A172 (cell line): ENCODE measurements at regions not wholly inside any gene's neighbourhood (a gene's known extent, or its start where the extent isn't known, plus 50 kb on each side); places are given as distances from the start of the nearest gene placed in this dataset.
A peak's percentile ranks its signal among the peaks of the same experiment; 100 is the strongest.

Experiments
- DNase-seq: peaks from one replicate; pipeline ENCODE4 v3.0.0-alpha.2; 2015; ENCODE audit warnings: low spot score

DNA sequence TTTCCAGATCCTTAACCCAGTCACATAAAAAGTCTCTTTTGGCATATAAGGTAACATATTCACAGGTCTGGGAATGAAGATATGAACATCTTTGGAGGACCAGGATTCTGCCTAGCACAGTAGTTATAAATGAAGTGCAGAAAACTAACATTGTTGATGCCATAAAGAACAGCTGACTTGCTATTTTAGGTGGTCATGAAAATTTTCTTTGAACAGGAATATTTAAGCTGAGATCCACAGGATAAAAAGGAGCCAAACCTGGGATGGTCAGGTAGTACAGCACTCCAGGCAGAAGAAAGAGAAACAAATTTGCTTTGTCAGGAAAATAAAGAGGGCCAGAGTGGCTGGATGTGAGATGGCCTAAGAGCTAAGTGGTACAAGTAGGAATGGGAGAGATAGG lies 80.0 kb downstream of the CENPW start:
- no peak for DNase-seq

DNA sequence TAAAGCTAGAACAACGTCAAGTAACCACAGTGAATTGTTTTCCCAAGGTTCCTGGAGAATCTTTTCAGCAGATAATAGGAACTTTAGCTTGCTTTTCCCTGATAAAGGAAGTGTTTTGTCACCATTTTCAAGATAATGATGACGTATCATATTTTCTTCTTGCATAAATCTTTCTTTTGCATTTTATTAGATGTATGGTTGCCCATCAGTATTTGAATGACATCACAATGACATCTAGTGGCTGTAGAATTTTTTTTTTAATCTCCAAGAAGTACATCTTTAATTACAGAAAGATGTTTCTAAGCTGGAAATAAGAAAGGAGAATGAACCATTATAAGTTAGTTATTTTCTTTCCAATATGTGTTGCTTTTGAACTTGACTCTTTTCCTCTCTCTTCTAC lies 83.0 kb downstream of the CENPW start:
- DNase-seq, result no peak

DNA sequence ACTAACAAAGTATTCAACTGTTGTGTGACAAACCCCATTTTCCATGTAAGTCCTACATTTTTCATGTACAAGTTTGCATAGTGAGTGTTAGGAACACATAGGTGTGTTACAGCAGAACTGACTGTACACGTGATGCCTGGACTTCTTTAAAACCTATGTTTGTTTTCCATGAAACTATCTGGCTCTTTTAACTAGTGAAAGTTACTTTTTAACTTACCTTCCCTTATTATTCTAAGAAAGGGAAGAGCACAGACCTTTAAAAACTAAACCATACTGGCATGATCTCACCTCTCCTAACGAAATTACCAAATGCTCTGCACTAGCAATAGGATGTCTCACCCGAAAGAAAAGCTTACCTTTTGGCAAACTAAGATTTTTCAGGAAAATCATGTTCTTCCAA lies 87.8 kb downstream of the CENPW start:
- no peak for DNase-seq

DNA sequence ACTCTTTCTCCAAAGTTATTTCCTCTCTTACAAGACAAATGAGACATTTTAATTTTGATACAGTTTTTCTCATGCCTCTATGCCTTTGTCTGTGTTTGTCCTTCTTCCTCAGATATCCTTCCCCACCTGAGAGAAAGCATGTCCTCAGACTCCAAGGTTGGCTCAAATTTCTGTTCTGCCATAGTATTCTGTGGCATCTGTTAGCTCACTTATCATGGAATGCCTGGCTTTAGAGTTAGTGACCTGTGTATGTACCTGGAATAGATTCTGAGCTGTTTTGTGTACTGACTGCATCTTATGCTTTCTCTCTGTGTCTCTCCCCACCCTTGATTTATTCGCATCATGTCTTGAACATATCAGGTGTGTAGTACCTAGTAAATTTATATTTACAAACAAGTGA lies 90.0 kb downstream of the CENPW start:
- no peak for DNase-seq

DNA sequence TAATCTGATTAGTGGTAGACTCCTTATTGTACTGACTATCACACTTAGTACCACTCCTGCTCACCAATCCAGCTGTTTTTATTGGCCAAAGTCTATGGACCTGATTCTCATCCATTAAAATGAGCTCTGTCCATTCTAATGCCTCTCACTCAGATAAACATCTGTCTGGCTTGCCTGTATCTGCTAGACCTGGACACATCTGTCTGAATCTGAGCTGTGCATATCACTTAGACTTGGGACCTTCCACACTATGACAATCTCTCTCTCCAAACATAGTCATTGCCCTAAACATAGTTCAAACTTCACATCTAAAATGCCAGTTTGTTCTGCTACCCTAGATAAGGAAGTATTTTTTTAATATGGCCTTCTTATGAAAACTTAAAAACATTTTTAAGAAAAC lies 92.6 kb downstream of the CENPW start:
- DNase-seq, result no peak

DNA sequence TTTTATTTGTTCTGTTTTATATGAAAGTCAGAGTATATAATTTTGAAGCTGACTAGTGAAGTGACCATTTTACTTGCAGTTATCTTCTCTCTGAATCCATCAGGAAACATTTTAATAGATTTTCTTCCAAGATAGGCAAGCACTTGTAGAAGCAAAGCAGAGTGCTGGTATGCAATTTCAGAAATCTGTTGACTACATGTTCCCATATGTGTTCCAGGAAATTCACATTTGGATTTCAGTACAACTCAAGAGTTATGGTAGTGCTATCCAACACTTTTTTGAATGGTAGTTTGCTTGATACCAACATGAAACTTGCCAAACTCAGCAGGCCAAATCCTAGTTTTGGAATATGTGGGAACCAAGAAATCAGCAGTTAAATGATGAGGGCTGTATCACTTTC lies 94.0 kb downstream of the CENPW start:
- DNase-seq, result no peak

DNA sequence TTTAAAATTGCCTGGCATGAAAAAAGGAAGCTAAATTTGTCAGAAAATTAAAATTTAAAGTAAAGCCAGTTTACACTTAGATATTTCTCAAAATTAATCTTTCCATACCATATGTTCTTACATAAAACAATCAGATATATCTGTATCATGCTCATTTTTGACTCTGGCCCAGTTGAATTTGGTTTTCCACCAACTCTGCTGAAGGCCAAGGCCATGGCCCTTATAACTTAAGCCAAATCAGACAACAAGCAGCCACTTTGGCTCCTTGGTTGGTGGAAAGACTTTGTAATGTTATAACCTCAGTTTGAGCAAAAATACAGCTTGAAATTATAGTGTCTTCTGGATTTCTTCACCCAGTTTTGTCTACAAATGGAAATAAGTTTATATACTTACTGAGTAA lies 97.3 kb downstream of the CENPW start:
- DNase-seq, result no peak

DNA sequence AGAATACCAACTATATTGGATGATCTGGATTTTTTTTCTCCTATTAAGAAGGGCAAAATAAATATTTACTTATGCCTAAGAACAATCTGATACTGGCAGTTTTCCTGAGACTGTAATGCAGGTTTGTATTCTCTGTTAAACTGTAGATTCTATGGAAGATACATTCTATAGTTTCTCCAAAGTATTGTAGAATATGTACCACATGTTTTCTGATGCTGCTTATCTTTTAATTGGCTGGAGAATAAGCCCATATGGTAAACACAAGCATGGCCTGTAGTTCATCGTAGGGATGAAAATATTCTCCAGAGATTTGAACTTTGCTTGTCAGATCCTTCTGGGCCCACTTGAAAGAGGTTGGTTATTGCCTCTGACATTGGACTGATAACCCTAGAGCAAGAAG lies 99.1 kb downstream of the CENPW start:
- no peak for DNase-seq

DNA sequence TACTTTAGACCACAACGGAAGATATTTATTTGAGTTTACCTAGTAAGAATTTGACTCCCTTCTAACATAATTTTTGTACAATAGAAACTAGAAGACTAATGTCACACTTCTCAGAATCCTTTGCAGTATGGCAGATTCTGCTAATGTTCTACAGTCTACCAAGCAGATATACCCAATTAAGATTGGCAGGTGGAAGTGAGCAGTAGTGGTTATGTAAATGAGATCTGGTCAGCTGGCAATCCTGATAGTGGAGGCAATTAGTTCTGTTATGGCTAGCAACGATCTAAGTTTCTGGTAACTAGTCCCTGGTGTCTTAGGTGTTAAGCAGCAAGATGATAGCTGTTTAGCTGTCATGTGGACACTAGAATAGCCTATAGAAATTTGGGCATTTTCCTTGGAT lies 101.0 kb downstream of the CENPW start:
- no peak for DNase-seq

DNA sequence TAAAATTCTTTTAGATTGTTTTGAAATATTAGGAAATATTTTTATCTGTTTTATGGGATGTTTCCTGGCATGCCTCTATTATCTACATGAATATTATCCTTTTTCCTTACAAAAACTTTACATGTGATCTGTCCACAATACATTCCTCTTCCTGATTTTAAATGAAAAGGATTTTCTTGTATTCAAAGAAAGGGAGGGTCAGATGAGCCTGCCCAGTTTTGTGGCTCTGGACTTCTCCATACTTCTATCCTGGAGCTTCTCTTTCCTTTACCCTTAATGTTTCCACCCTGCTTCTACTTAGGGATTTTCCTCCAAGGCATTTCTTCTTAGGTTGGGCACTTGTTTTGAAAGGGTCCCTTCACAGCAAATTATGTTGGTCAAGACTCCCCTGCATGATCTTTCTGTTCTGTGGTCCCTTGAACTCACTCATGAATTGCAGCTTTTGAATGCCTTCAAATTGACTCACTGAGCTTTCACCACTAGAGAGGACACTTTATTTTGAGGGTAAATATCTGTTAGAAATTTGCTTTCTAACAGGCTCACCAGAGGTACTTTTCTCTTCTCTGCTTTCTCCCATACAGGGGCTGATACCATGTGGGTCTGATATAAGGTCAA lies 104.9 kb downstream of the CENPW start:
- DNase-seq, result no peak

DNA sequence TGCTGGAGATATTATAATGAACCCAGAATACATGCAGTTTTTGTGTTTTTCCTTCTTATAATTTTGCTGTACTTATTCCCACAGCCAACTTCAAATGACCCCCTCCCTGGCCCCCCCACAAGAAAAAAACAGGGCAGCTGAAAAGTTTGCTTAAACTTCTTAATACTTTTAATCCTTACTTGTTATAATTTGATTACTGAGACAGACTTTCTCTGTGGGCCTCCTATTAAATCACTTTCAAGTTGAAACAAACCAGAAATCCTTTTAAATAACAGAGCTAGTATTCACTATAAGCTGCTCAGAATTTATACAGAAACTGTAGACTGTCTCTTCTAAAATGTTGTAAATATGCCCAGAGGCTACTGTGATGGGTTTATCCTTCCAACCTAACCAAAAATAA lies 106.3 kb downstream of the CENPW start:
- DNase-seq, result no peak

DNA sequence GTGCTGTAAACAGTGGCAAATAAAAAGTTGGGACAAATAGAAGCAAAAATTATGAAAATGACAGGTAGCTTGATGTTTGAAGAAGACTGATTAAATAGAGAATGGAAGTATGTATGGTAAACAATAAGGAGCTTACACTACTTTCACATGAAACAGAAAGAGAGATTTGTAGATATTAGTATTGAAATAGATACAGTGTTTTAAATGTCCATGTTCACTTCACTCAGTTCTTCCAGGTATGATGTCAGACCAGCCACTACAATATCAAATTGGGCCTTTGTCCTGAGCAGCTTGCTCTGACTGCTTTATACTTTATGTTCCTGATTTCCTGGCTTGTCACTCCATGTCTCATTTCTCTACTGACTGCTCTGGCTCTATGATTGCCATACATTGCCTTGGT lies 107.5 kb downstream of the CENPW start:
- DNase-seq, result no peak

DNA sequence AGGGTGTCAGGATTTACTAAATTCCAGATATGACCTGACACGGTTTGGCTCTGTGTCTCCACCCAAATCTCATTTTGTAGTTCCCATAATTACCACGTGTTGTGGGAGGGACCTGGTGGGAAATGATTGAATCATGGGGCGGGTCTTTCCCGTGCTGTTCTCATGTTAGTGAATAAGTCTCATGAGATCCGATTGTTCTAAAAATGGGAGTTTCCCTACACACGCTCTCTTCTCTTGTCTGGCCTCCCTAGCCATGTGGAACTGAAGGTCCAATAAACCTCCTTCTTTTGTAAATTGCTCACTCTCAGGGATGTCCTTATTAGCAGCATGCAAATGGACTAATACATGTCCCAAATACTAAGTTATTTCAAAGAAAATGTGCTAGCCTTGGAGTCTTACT lies 121.1 kb downstream of the CENPW start:
- peak; percentile 0 for DNase-seq

DNA sequence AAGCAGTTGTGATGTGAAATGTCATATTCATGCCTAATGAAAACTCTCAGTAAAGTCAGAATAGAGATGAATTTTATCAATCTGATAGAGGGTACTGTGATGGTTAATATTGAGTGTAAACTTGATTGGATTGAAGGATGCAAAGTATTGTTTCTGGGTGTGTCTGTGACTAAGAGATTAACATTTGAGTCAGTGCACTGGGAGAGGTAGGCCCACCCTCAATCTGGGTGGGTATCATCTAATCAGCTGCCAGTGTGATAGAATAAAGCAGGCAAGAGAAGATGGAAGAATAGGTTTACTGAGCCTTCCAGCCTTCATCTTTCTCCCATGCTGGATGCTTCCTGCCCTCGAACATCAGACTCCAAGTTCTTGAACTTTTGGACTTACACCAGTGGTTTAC lies 124.3 kb downstream of the CENPW start:
- DNase-seq, result no peak

DNA sequence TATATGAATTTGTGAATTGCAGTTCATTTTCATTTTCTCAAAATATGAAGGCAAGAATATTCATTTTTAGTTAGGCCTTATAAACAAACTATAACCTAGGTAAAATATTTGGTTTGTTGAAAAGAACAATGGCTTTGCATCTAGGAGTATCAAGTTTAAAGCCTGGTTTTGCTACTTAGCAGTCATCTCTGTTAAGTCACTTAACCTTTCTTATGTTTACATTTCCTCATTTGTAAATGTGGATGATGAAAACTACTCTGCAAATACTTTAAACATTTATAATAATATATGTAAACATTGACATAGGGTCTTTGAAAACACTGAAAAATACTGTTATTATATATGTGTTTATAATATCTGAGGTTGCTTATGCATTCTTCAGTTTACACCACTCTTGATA lies 135.5 kb downstream of the CENPW start:
- DNase-seq, result no peak

DNA sequence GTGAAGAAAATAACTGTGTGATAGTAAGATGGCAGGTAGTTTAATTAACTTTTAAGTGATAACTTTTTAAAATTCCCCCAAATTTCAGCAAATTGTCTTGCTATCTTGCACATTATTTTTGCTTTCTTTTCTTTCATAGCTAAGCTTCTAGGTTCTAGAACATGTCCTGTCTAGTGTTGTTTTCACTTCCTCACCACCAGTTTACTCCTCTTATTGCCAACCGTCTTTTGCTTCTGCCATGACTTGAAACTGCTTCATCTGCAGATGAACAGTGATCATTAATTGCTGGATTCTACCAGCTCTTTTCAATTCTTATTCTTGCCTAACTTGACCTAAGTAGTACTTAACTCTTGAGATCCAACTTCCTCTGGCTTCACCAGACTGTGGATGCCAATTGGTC lies 137.8 kb downstream of the CENPW start:
- DNase-seq, result no peak

DNA sequence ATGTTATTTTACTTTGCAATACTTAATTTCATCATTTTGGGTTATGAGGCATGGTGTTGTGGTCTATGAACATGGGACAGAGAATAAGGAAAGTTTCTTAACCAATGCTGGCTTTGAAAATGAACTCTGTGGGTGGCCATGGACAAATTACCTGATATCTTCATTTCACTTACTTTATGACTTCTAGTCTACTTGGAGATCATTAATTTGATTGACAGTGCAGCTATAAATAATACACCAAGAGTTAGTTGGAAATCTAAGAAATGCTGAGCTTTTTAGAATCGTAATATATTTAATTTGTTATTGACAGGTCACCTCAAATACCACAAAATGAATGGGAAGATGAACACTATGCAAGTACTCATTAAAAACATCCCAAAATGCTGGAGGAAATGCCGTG lies 140.4 kb downstream of the CENPW start:
- DNase-seq, result no peak

DNA sequence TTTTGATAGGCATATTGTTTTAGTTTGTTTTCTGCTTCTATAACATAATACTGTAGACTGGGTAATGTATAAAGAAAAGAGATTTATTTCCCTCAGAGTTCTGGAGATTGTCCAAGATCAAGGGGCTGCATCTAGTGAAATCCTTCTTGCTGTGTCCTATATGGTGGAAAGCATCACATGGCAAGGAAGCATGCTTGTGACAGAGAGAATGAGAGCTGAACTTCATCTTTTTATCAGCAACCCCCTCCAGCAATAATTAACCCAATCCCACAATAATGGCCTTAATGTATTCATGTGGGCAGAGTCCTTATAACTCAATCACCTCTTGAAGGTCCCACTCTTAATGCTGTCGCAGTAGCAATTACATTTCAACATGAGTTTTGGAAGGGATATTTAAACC lies 141.4 kb downstream of the CENPW start:
- DNase-seq, result no peak

DNA sequence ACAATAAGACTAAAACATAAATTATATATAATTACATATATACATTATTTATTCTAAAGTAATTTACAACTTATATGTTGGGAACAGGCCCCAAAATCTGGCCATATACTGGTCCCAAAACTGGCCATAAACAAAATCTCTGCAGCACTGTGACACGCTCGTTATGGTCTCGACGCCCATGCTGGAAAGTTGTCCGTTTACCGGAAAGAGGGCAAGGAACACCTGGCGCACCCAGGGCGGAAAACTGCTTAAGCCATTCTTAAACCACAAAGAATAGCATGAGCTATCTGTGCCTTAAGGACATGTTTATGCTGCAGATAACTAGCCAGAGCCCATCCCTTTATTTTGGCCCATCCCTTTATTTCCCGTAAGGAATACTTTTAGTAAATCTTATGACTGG lies 164.9 kb downstream of the CENPW start:
- DNase-seq, result no peak

DNA sequence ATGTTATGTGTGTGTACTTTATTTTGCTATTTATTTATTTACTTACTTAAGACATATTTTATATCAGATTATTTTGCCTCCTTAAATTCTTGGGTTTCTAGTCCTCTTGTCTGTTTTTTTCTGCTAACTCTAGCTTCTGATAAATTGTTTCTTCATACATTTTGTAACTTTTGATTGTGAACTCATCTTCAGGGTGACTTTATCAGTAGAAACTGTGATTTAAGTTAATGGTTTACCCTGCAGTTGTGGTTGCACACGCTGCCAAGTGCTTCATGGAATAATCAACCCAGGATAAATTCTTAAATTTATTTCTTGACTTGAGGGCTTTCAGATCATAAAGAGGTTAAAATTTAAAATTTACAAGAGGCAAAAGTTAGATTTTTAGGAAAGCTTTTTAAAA lies 173.3 kb downstream of the CENPW start:
- no peak for DNase-seq

DNA sequence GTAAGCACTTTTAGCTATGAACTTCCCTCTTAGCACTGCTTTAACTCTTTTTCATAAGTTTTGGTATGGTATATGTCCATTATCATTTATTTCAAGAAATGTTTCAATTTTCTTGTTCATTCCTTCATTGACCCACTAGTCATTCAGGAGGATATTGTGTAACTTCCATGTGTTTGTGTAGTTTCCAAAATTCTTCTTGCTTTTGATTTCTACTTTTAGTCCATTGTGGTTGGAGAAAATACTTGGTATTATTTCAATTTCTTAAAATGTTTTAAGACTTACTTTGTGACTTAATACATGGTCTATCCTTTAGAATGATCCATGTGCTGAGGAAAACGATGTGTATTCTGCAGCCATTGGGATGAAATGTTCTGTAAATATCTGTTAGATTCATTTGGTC lies 176.5 kb downstream of the CENPW start:
- no peak for DNase-seq

DNA sequence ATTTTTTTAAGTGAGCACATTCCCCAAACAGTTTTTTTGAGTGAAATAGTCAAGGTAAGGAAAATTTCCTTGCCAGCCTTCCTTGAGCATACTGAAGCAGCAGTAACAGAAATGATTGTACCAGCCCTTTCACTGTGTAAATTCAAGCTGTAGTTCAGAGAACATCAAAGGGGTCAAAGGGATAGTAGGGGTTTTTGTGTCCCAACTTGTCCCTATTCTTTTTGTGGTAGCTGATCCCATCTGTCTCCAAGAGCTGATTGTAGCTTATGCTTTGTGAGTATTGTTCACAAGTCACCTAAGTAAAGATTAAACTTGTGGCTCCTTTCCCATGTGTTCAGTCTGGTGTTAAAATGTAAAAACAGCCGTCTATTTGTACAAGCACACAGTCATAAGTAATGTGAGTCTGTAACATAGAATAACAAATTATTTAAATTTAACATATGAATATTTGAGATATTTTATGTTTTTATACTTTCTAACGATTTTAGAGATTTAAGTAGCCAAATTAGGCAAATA lies 185.0 kb downstream of the CENPW start:
- no peak for DNase-seq

DNA sequence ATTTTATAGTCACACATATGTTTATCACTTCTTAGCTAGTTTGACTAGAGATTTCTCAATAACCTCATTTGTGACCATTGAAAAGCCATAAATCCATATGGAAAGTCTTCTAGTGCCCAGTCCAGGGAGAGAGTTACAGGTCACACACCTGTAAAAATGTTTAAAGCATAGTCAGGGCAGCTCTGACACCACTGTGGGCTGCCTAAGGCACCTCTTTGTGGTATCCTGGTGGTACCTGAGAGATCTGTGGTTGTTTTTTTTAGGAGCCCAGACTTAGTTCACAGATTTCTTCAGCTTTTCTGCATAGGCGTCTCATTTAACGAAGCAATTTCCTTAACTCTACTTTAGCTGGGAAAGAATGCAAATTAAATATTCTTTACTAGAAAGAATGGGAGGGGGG lies 186.6 kb downstream of the CENPW start:
- no peak for DNase-seq

DNA sequence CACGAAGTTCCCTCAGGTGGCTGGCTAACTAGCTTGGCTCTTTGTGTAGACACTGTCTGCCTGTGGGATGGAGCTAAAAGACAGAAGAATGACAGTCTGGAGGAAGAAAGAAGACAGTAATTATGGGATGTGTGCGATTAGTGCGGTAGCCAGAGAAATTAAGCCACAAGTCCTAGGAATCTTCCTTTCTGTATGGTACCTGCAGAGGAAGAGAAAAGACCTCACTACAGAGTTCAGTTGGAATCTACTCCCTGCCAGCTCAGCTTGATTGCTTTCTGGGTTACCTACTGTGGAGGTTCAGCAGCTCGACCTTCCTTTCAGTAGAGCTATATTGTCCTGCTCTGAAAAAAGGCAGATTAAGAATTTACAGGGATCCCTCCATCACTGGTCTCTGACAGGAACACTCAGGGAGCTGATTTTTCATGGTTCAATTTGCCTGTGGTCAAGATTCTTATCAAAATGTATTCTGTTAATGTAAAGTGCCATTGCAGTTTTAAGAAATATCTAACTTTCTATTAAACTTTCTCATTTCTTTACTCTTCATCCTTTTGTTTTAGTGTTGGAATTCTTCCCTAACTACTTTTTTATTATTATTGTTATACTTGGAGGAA lies 187.2 kb downstream of the CENPW start:
- DNase-seq, result no peak
